K562 (cell line): ENCODE measurements at regions not wholly inside any gene's neighbourhood (a gene's known extent, or its start where the extent isn't known, plus 50 kb on each side); places are given as distances from the start of the nearest gene placed in this dataset.

ENCODE experiments used
- CREBBP ChIP-seq: IDR thresholded peaks from one replicate; pipeline ENCODE4 v1.6.1; 2012; ENCODE audit warnings: low read depth, mild to moderate bottlenecking, control low read depth, inconsistent platforms, low read length
- HLTF ChIP-seq: fragments of 450-650 bp; IDR thresholded peaks from 2 replicates; pipeline ENCODE4 v1.6.1; 2016
- NFXL1 ChIP-seq: fragments of 450-650 bp; formaldehyde crosslinking; IDR thresholded peaks from 2 replicates; pipeline ENCODE4 v1.4.0; 2021; ENCODE audit warnings: mild to moderate bottlenecking
- PHF20 ChIP-seq: fragments of 450-650 bp; IDR thresholded peaks from 2 replicates; pipeline ENCODE4 v1.6.1; 2018; ENCODE audit not compliant: partially characterized antibody
- TBP ChIP-seq: optimal IDR thresholded peaks from 2 replicates; pipeline ENCODE3; 2011; ENCODE audit warnings: low read depth, low read length, improper control_type of control experiment
- TRIM28 ChIP-seq: fragments of 450-650 bp; IDR thresholded peaks from 2 replicates; pipeline ENCODE4 v1.6.1; 2017
- U2AF2 ChIP-seq: fragments of 200-400 bp; formaldehyde crosslinking; optimal IDR thresholded peaks from 2 replicates; pipeline ENCODE3; 2017; ENCODE audit warnings: low read depth, mild to moderate bottlenecking, low read length
- ZNF408 ChIP-seq: fragments of 250-450 bp; sonication (Bioruptor Pico); IDR thresholded peaks from 2 replicates; pipeline ENCODE4 v1.4.0; 2020; ENCODE audit warnings: low read depth, mild to moderate bottlenecking, moderate library complexity
- TF ChIP-seq, protein P1 (sequence below): fragments of 450-650 bp; conservative IDR thresholded peaks from 2 replicates; pipeline ENCODE4 v1.6.1; 2016; ENCODE audit warnings: missing genetic modification characterization, low read depth, mild to moderate bottlenecking, missing compliant biosample characterization, moderate library complexity
- TF ChIP-seq, protein P2 (sequence below): fragments of 150-350 bp; IDR thresholded peaks from 2 replicates; pipeline ENCODE4 v1.6.1; 2014; ENCODE audit warnings: low read depth, mild to moderate bottlenecking, low read length, borderline replicate concordance

DNA sequence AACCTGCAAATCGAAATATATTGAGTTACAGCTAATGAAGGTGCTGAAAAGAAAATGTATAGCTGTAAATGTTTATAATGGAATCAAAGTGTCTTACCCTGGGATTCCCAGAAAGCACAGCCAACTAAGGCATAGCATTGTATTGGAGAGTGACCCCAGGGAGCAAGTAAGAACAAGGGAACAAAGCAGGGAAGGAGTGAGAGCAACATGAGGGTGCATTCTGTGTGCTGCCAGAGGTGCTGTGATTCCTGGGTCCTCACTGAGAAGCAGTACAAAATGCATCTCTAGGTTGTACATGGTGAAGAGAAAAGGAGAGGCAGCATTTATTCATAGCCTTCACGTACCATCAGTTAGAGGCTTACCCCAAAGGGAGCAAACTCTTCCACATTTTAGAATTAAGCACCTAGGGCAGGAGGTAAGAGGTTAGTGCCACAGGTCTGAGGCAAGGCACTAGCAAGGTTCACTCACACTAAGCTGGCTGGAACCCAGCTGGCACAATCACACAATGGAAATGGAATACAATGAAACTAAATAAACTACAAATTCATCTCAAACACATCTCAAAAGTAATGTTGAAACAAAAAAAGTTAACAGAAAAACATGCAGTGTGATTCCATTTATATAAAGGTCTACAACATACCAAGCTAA lies 151.5 kb upstream of the C2CD4B start (continued):
- TF ChIP-seq, protein P1, sequence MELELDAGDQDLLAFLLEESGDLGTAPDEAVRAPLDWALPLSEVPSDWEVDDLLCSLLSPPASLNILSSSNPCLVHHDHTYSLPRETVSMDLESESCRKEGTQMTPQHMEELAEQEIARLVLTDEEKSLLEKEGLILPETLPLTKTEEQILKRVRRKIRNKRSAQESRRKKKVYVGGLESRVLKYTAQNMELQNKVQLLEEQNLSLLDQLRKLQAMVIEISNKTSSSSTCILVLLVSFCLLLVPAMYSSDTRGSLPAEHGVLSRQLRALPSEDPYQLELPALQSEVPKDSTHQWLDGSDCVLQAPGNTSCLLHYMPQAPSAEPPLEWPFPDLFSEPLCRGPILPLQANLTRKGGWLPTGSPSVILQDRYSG (tag) = no peak
- TF ChIP-seq U2AF2 (no peak), ZNF408 (no peak), HLTF (no peak), PHF20 (no peak), TBP (no peak), NFXL1 (no peak), TRIM28 (no peak), CREBBP (no peak)
- TF ChIP-seq, protein P2, sequence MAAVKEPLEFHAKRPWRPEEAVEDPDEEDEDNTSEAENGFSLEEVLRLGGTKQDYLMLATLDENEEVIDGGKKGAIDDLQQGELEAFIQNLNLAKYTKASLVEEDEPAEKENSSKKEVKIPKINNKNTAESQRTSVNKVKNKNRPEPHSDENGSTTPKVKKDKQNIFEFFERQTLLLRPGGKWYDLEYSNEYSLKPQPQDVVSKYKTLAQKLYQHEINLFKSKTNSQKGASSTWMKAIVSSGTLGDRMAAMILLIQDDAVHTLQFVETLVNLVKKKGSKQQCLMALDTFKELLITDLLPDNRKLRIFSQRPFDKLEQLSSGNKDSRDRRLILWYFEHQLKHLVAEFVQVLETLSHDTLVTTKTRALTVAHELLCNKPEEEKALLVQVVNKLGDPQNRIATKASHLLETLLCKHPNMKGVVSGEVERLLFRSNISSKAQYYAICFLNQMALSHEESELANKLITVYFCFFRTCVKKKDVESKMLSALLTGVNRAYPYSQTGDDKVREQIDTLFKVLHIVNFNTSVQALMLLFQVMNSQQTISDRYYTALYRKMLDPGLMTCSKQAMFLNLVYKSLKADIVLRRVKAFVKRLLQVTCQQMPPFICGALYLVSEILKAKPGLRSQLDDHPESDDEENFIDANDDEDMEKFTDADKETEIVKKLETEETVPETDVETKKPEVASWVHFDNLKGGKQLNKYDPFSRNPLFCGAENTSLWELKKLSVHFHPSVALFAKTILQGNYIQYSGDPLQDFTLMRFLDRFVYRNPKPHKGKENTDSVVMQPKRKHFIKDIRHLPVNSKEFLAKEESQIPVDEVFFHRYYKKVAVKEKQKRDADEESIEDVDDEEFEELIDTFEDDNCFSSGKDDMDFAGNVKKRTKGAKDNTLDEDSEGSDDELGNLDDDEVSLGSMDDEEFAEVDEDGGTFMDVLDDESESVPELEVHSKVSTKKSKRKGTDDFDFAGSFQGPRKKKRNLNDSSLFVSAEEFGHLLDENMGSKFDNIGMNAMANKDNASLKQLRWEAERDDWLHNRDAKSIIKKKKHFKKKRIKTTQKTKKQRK = no peak
